Thymus (tissue), 11 donors: ENCODE measurements at regions not wholly inside any gene's neighbourhood (a gene's known extent, or its start where the extent isn't known, plus 50 kb on each side); places are given as distances from the start of the nearest gene placed in this dataset.

Source experiments
- DNase-seq, 9 donors: peaks; one replicate each; pipeline ENCODE4 v3.0.0-alpha.2; 2013; ENCODE audit warnings: low spot score in 9 of 9, low read depth in 6 of 9, missing footprints in 1 of 9
- H3K27ac ChIP-seq, 2 donors: one replicate each; pipeline ENCODE4 v1.5.1; 2013; ENCODE audit warnings: control low read depth in 1 of 2, low read depth in 1 of 2, low read length in 1 of 2, mild to moderate bottlenecking in 1 of 2, moderate library complexity in 1 of 2
- H3K27me3 ChIP-seq, 2 donors: one replicate each; pipeline ENCODE4 v1.5.1; 2013; ENCODE audit warnings: low read length in 1 of 2; ENCODE audit not compliant: control insufficient read depth in 2 of 2, insufficient read depth in 1 of 2
- H3K36me3 ChIP-seq, 2 donors: one replicate each; pipeline ENCODE4 v1.5.1; 2013; ENCODE audit warnings: low read length in 1 of 2, mild to moderate bottlenecking in 1 of 2, moderate library complexity in 1 of 2; ENCODE audit not compliant: control insufficient read depth in 2 of 2, insufficient read depth in 2 of 2
- H3K4me1 ChIP-seq, 2 donors: one replicate each; pipeline ENCODE4 v1.5.1; 2013; ENCODE audit warnings: low read length in 2 of 2; ENCODE audit not compliant: control insufficient read depth in 2 of 2, insufficient read depth in 2 of 2
- H3K4me3 ChIP-seq, 2 donors: one replicate each; pipeline ENCODE4 v1.5.1; 2013; ENCODE audit warnings: low read length in 2 of 2, control low read depth in 1 of 2, mild to moderate bottlenecking in 1 of 2
- H3K9me3 ChIP-seq, 2 donors: one replicate each; pipeline ENCODE4 v1.5.1; 2013; ENCODE audit warnings: low read length in 1 of 2, mild to moderate bottlenecking in 1 of 2; ENCODE audit not compliant: control insufficient read depth in 2 of 2, insufficient read depth in 1 of 2
- WGBS: extraction: QIAGEN DNeasy Blood & Tissue Kit; methylation state at CpG from one replicate; pipeline ENCODE4 v1.1.7; 2013; 5-methylcytosine and 5-hydroxymethylcytosine counted together
- donor health status: healthy.

DNA sequence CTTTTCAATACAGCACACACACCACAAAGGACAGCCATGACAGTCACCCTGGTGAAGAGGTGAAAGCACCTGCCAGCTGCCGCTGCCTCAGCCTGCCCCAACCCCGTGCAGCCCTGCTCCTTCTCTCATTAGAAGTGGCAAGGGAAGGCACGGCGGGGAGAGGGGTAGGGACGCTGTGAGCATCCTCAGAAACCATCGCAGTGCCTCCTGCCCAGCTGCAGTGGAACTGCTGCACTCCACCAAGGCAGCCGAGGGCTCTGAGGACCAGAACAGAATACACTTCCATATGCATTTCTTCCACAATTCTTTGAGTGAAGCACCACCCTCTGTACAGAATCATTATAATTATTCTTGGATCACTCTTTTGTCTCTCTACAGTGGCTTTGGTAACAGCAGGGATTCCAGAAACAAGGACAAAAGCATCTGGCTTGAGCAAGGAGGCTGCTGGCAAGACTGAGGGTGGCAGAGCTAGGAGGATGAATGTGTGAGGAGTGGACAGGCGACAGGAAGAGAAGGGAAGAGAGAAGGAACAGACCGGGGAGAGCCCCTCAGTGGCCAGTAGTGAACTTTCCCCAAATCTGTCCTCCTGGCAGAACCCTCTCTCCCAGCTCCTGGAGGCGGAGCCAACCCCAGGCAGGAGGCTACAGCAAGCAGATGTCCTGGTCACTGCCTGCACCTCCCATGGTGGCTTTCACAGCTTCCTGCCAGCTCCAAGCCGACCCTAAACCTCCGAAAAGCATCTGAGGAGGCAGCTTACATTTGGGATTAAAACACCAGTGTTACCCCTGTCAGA, 73.2 kb downstream of the MTNR1A start:
- no peak for DNase-seq
- Histone ChIP-seq H3K27ac (no peak overlapping the region), H3K4me3 (no peak overlapping the region), H3K27me3 (no peaks in the 10 kb centered on the region), H3K36me3 (no peaks in the 10 kb centered on the region), H3K9me3 (peaks cover 1 to 17% of the 10 kb centered on the region in 2 donors), H3K4me1 (no peaks in the 10 kb centered on the region)
- 84% methylated on average over 12 of the region's 12 CpGs for WGBS

DNA sequence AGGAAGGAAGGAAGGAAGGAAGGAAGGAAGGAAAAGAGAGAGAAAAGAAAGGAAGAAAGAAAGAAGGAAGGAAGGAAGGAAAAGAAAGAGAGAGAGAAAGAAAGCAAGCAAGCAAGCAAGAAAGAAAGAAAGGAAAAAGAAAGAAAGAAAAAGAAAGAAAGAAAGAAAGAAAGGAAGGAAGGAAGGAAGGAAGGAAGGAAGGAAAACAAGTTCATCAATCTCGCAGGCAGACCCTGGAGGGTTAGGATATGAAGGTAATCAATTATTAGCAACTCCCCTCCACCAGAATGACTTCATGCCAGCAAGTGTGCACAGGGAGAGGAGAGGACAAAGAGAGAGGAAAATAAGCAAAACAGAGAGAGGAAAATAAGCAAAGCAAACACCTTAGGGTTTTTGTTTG, 80.2 kb downstream of the MTNR1A start:
- Histone ChIP-seq H3K9me3 (peaks cover 0 to 8% of the 10 kb centered on the region in 2 donors), H3K36me3 (no peaks in the 10 kb centered on the region), H3K4me1 (no peaks in the 10 kb centered on the region), H3K27ac (no peak overlapping the region), H3K4me3 (no peak overlapping the region), H3K27me3 (no peaks in the 10 kb centered on the region)
- DNase-seq = no peak
- WGBS = 40% methylated on average over 1 of the region's 1 CpG

DNA sequence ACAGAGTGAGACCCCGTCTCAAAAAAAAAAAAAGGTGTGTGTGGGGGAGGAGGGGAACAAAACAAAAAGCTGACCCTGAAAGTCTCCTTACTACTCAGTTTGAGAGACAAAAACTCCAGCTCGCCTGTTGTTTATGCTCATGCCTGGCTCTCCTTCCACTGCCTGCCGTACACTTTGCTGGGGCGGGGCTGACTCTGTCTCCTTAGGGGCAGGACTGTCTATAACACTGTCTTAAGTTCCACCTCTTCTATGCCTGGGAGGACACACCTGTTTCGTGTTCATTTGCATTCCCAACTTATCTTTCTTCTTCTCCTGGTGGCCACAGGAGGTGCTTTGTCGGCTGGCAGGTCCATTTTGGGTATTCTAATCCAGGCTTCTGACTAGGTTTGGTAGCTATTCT, 81.4 kb downstream of the MTNR1A start:
- 71% methylated on average over 6 of the region's 6 CpGs for WGBS
- no peak for DNase-seq
- Histone ChIP-seq H3K4me3 (no peak overlapping the region), H3K4me1 (no peaks in the 10 kb centered on the region), H3K27me3 (no peaks in the 10 kb centered on the region), H3K36me3 (no peaks in the 10 kb centered on the region), H3K27ac (no peak overlapping the region), H3K9me3 (peaks cover 0 to 5% of the 10 kb centered on the region in 2 donors)

DNA sequence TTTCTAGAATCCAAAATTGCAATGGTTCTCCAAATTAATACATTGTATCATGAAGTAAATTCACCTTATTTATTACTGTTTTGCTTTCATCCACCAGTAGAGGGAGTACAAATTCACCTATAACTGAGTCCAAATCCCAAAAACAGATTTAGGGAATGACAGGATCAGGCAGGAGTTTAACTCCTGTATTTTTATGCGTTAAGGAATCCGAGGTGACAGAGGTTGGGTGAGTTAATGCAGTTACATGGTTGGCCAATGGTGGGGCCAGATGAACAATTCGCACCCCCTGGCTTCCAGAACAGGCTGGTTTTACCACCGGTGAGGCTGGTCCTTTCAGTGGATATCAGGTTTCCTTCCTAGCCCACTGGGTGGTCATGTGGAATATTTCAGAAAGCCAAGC, 82.4 kb downstream of the MTNR1A start:
- peak in 1 of 9 donors; percentile 2 for DNase-seq
- H3K4me3 ChIP-seq = no peak overlapping the region
- H3K36me3 ChIP-seq = no peaks in the 10 kb centered on the region
- peaks cover 0 to 5% of the 10 kb centered on the region in 2 donors for H3K9me3 ChIP-seq
- H3K4me1 ChIP-seq = no peaks in the 10 kb centered on the region
- no peak overlapping the region for H3K27ac ChIP-seq
- no peaks in the 10 kb centered on the region for H3K27me3 ChIP-seq
- WGBS = 15% methylated on average over 4 of the region's 4 CpGs

DNA sequence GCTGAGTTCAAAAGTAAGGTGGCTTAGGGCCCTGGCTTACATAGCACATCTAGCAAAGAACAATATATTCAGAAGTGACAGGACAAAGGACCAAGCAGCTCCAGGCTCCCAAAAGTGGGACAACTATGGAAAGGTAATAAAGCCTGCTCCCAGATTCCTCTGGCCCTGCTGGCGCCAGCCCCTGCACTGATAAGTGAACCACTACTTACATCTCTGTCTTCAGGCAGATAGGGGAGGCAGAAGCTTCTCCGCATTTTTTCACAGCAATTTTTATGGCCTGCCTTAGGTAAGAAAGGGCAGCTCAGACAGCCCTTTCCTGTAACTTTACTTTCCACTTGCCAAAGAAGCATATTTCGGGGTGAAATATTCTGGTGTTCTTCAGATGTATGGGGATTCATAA, 83.9 kb downstream of the MTNR1A start:
- H3K36me3 ChIP-seq = no peaks in the 10 kb centered on the region
- 65% methylated on average over 3 of the region's 3 CpGs for WGBS
- peaks cover 0 to 5% of the 10 kb centered on the region in 2 donors for H3K9me3 ChIP-seq
- H3K27ac ChIP-seq = no peak overlapping the region
- no peaks in the 10 kb centered on the region for H3K27me3 ChIP-seq
- DNase-seq = no peak
- no peak overlapping the region for H3K4me3 ChIP-seq
- no peaks in the 10 kb centered on the region for H3K4me1 ChIP-seq

DNA sequence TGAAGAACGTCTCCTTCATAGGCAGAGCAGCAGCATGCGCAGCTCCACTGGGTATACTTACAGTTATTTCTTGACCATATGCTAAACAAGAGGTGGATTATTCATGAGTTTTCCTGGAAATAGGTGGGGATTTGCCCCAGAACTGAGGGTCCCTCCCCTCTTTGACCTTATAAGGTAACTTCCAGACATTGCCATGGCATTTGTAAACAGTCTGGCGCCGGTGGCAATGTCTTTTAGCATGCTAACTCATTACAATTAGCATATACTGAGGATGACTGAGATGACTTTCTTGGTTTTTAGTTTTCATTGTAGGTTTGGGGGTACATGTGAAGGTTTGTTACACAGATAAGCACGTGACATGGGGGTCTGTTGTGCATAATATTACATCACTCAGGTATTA, 97.3 kb downstream of the MTNR1A start:
- no peaks in the 10 kb centered on the region for H3K4me1 ChIP-seq
- no peaks in the 10 kb centered on the region for H3K36me3 ChIP-seq
- no peaks in the 10 kb centered on the region for H3K27me3 ChIP-seq
- no peak overlapping the region for H3K4me3 ChIP-seq
- 82% methylated on average over 5 of the region's 5 CpGs for WGBS
- no peak for DNase-seq
- H3K9me3 ChIP-seq = no peaks in the 10 kb centered on the region
- no peak overlapping the region for H3K27ac ChIP-seq

DNA sequence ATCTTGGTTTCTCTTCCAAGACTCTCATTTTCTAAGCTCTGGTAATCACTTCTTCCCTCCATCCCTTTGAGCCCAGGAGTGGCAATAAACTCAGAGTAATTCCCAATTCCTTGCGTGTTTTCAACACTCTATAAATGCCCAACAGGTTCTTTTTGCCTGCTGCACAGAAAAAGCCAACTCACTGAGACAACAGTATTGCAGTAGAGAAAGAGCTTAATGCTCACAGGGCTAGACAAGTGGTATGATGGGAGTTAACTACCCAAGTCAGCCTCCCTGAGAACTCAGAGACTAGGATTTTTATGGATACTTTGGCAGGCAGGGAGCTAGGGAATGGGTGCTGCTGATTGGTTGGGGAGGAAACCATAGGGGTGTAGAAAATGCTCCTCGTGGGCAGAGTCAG, 103.4 kb downstream of the MTNR1A start:
- H3K4me3 ChIP-seq = no peak overlapping the region
- H3K9me3 ChIP-seq = peaks cover 0 to 10% of the 10 kb centered on the region in 2 donors
- H3K27ac ChIP-seq = no peak overlapping the region
- no peaks in the 10 kb centered on the region for H3K4me1 ChIP-seq
- no peaks in the 10 kb centered on the region for H3K36me3 ChIP-seq
- no peaks in the 10 kb centered on the region for H3K27me3 ChIP-seq
- no peak for DNase-seq
- WGBS = 90% methylated on average over 2 of the region's 2 CpGs

DNA sequence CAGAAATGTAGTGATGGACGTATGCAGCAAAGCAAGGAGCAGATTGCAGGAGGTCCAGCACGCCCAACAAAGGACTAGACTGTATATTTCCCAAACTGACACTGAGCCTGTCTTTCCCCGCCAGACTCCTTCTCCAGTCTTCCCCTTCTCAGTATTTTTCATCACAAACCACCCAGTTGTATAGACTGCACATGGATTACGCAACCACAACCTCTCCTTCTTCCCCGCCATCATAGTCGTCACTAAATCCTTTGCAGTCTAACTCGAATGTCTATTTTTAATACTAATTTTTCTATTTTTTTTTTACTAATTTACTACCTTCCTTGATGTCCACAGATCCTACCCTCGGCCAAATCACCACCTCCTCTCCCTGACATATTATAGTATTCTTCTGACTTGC, 105.4 kb downstream of the MTNR1A start:
- no peak overlapping the region for H3K27ac ChIP-seq
- no peak overlapping the region for H3K4me3 ChIP-seq
- no peaks in the 10 kb centered on the region for H3K27me3 ChIP-seq
- no peaks in the 10 kb centered on the region for H3K36me3 ChIP-seq
- DNase-seq = no peak
- H3K9me3 ChIP-seq = peaks cover 0 to 10% of the 10 kb centered on the region in 2 donors
- WGBS = 74% methylated on average over 8 of the region's 8 CpGs
- H3K4me1 ChIP-seq = no peaks in the 10 kb centered on the region

DNA sequence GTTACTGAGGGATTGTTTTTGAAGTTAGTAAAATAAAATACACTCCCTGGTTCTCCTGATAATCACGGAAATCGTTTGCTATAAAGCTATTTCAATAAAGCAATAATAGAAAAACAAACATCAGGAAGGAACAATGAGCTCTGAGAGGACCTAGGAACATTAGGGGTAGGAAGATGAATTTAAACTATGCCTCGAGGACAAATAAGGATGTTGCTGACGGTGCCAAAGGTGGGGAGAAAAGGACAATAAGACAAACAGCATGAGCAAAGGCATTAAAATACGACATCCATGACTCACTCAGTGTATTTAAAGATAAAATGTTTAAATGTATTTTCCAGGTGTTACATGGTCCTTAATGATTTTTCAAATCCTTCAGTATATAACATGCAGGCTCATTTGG, 110.3 kb downstream of the MTNR1A start:
- Histone ChIP-seq H3K9me3 (no peaks in the 10 kb centered on the region), H3K4me3 (no peak overlapping the region), H3K36me3 (no peaks in the 10 kb centered on the region), H3K27me3 (no peaks in the 10 kb centered on the region), H3K27ac (no peak overlapping the region), H3K4me1 (no peaks in the 10 kb centered on the region)
- no peak for DNase-seq
- WGBS = 88% methylated on average over 5 of the region's 5 CpGs
